ENCODE measurements at regions not wholly inside any gene's neighbourhood (a gene's known extent, or its start where the extent isn't known, plus 50 kb on each side); places are given as distances from the start of the nearest gene placed in this dataset.

DNA sequence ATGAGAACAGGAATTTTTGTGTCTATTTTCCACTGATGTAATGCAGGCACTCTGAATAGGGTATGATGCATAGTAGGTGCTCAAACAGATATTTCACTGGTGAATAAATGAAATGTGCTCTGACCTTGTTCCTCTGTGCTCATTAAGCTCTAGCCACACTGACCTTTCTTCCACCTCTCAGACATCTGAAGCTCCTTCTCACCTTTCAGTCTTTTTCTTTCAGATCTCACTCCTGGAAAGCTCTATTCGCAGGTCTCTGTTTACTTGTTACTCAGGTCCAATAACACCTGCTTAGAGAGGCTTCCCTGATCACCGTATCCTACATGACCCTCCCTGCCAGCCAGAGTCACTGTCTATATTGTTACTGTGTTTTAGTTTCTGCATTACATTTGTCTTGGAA, 59.2 kb upstream of the IVNS1ABP start:
- H3K4me3 ChIP-seq (ENCODE audit: low read length) = no peak overlapping the region
- H3K9me2 ChIP-seq (replicated peaks; ENCODE audit: insufficient read depth, low read length) = no peaks in the 10 kb centered on the region
- DNase-seq = peak; percentile 34
- no peaks in the 10 kb centered on the region for H3K27me3 ChIP-seq (replicated peaks; ENCODE audit: insufficient read depth, low read length)
- no peak overlapping the region for H2AFZ ChIP-seq (ENCODE audit: low read length)
- H3K36me3 ChIP-seq (replicated peaks; ENCODE audit: insufficient read depth, low read length) = no peaks in the 10 kb centered on the region
- H3F3A ChIP-seq (ENCODE audit: insufficient read depth, low read length) = no peaks in the 10 kb centered on the region
- no peak overlapping the region for H3K27ac ChIP-seq (ENCODE audit: low read length)
- no peaks in the 10 kb centered on the region for H3K9me3 ChIP-seq (replicated peaks; ENCODE audit: insufficient read depth, low read length)
- H3K79me2 ChIP-seq (ENCODE audit: low read length) = no peaks in the 10 kb centered on the region
- no peak overlapping the region for H3K4me2 ChIP-seq (ENCODE audit: low read depth, low read length)
- H4K20me1 ChIP-seq (ENCODE audit: insufficient read depth, low read length) = no peaks in the 10 kb centered on the region
- no peak overlapping the region for H3K9ac ChIP-seq (ENCODE audit: low read length)
- H3K4me1 ChIP-seq (ENCODE audit: low read length) = no peaks in the 10 kb centered on the region
- TF ChIP-seq EZH2phosphoT487 (IDR thresholded peaks at IDR 0.05; ENCODE audit: low read length) (no peak), EZH2 (optimal IDR thresholded peaks at IDR 0.05; ENCODE audit: low read depth, low read length) (no peak)
- TF ChIP-seq, protein P1, sequence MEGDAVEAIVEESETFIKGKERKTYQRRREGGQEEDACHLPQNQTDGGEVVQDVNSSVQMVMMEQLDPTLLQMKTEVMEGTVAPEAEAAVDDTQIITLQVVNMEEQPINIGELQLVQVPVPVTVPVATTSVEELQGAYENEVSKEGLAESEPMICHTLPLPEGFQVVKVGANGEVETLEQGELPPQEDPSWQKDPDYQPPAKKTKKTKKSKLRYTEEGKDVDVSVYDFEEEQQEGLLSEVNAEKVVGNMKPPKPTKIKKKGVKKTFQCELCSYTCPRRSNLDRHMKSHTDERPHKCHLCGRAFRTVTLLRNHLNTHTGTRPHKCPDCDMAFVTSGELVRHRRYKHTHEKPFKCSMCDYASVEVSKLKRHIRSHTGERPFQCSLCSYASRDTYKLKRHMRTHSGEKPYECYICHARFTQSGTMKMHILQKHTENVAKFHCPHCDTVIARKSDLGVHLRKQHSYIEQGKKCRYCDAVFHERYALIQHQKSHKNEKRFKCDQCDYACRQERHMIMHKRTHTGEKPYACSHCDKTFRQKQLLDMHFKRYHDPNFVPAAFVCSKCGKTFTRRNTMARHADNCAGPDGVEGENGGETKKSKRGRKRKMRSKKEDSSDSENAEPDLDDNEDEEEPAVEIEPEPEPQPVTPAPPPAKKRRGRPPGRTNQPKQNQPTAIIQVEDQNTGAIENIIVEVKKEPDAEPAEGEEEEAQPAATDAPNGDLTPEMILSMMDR (IDR thresholded peaks at IDR 0.05; ENCODE audit: low read length) = no peak

DNA sequence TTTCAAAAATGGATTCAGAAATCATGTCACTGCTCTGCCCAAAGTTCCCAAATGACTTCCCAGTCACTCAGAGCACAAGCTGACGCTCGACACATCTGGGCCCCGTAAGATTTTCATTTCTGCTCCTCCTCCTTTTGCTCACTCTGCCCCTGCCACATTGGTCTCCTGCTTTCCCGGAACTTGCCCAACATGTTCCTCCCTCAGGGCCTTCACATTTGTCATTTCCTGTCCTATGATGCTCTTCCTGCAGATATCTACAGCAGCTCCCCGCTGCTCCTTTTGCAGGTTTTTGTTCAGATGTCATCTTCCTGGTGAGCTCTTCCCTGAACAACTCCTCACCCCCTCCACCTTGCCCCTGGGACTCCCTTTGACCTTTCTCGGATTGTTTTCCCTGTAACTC, 58.5 kb upstream of the IVNS1ABP start:
- H3K79me2 ChIP-seq (ENCODE audit: low read length) = no peaks in the 10 kb centered on the region
- H3K27me3 ChIP-seq (replicated peaks; ENCODE audit: insufficient read depth, low read length) = no peaks in the 10 kb centered on the region
- no peak overlapping the region for H3K9ac ChIP-seq (ENCODE audit: low read length)
- H3K4me2 ChIP-seq (ENCODE audit: low read depth, low read length) = no peak overlapping the region
- H3K9me3 ChIP-seq (replicated peaks; ENCODE audit: insufficient read depth, low read length) = no peaks in the 10 kb centered on the region
- no peaks in the 10 kb centered on the region for H3K9me2 ChIP-seq (replicated peaks; ENCODE audit: insufficient read depth, low read length)
- no peak overlapping the region for H3K27ac ChIP-seq (ENCODE audit: low read length)
- no peaks in the 10 kb centered on the region for H3K4me1 ChIP-seq (ENCODE audit: low read length)
- no peaks in the 10 kb centered on the region for H3K36me3 ChIP-seq (replicated peaks; ENCODE audit: insufficient read depth, low read length)
- H4K20me1 ChIP-seq (ENCODE audit: insufficient read depth, low read length) = no peaks in the 10 kb centered on the region
- DNase-seq = no peak
- H3F3A ChIP-seq (ENCODE audit: insufficient read depth, low read length) = no peaks in the 10 kb centered on the region
- no peak overlapping the region for H3K4me3 ChIP-seq (ENCODE audit: low read length)
- no peak overlapping the region for H2AFZ ChIP-seq (ENCODE audit: low read length)
- no peak for TF ChIP-seq EZH2 (optimal IDR thresholded peaks at IDR 0.05; ENCODE audit: low read depth, low read length)

- peaks cover under 1% of the 10 kb centered on the region; the same call in 1 of the 2 replicates for H3F3A ChIP-seq (ENCODE audit: insufficient read depth, low read length)
- H3K36me3 ChIP-seq (replicated peaks; ENCODE audit: insufficient read depth, low read length) = no peaks in the 10 kb centered on the region
- DNase-seq = no peak
- H3K27ac ChIP-seq (ENCODE audit: low read length) = no peak overlapping the region
- TF ChIP-seq EZH2 (optimal IDR thresholded peaks at IDR 0.05; ENCODE audit: low read depth, low read length) (no peak), EZH2phosphoT487 (IDR thresholded peaks at IDR 0.05; ENCODE audit: low read length) (no peak)
- TF ChIP-seq, protein P1 (IDR thresholded peaks at IDR 0.05; ENCODE audit: low read length) = no peak
- no peak overlapping the region for H2AFZ ChIP-seq (ENCODE audit: low read length)
- no peaks in the 10 kb centered on the region for H3K79me2 ChIP-seq (ENCODE audit: low read length)
- peaks cover 2% of the 10 kb centered on the region; the same call in 1 of the 2 replicates for H3K4me1 ChIP-seq (ENCODE audit: low read length)
- H3K4me2 ChIP-seq (ENCODE audit: low read depth, low read length) = no peak overlapping the region
- no peaks in the 10 kb centered on the region for H3K9me2 ChIP-seq (replicated peaks; ENCODE audit: insufficient read depth, low read length)
- no peak overlapping the region for H3K4me3 ChIP-seq (ENCODE audit: low read length)
- no peaks in the 10 kb centered on the region; the same call in 1 of the 2 replicates for H3K27me3 ChIP-seq (replicated peaks; ENCODE audit: insufficient read depth, low read length)
- no peaks in the 10 kb centered on the region for H3K9me3 ChIP-seq (replicated peaks; ENCODE audit: insufficient read depth, low read length)
- H4K20me1 ChIP-seq (ENCODE audit: insufficient read depth, low read length) = no peaks in the 10 kb centered on the region
- no peak overlapping the region for H3K9ac ChIP-seq (ENCODE audit: low read length)
Measured at GRCh38 chr1:185373813-185374529, 56.9 kb upstream of the IVNS1ABP start.

GRCh38 chr1:185369786-185370185, 52.7 kb upstream of the IVNS1ABP start:
- H3K27me3 ChIP-seq (replicated peaks; ENCODE audit: insufficient read depth, low read length) = peaks cover 26% of the 10 kb centered on the region

More at GRCh38 chr1:185369786-185370185, 52.7 kb upstream of the IVNS1ABP start:
- no peak overlapping the region for H3K4me2 ChIP-seq (ENCODE audit: low read depth, low read length)
- H3K4me1 ChIP-seq (ENCODE audit: low read length) = peaks cover 9% of the 10 kb centered on the region; the same call in 1 of the 2 replicates
- peaks cover 8% of the 10 kb centered on the region for H3F3A ChIP-seq (ENCODE audit: insufficient read depth, low read length)
- H3K27ac ChIP-seq (ENCODE audit: low read length) = no peak overlapping the region
- H3K9me3 ChIP-seq (replicated peaks; ENCODE audit: insufficient read depth, low read length) = no peaks in the 10 kb centered on the region
- TF ChIP-seq, protein P1 (IDR thresholded peaks at IDR 0.05; ENCODE audit: low read length) = no peak
- no peak for TF ChIP-seq EZH2phosphoT487 (IDR thresholded peaks at IDR 0.05; ENCODE audit: low read length)
- no peak for TF ChIP-seq EZH2 (optimal IDR thresholded peaks at IDR 0.05; ENCODE audit: low read depth, low read length)
- no peaks in the 10 kb centered on the region for H4K20me1 ChIP-seq (ENCODE audit: insufficient read depth, low read length)
- H2AFZ ChIP-seq (ENCODE audit: low read length) = no peak overlapping the region
- no peaks in the 10 kb centered on the region for H3K36me3 ChIP-seq (replicated peaks; ENCODE audit: insufficient read depth, low read length)
- DNase-seq = no peak
- H3K4me3 ChIP-seq (ENCODE audit: low read length) = no peak overlapping the region
- no peaks in the 10 kb centered on the region for H3K79me2 ChIP-seq (ENCODE audit: low read length)
- H3K9me2 ChIP-seq (replicated peaks; ENCODE audit: insufficient read depth, low read length) = no peaks in the 10 kb centered on the region
- no peak overlapping the region for H3K9ac ChIP-seq (ENCODE audit: low read length)
